GM21360 (cell line): ENCODE measurements at regions not wholly inside any gene's neighbourhood (a gene's known extent, or its start where the extent isn't known, plus 50 kb on each side); places are given as distances from the start of the nearest gene placed in this dataset.

Source experiments
- ATAC-seq: cut with Tn5 transposase; IDR thresholded peaks from one replicate; pipeline ENCODE4 v1.9.1; 2021; ENCODE audit warnings: mild to moderate bottlenecking, moderate library complexity; ENCODE audit not compliant: unreplicated experiment

GRCh38 chr3:80543154-80543553, 775.4 kb upstream of the ROBO1 start:
- ATAC-seq, result no peak

- ATAC-seq, result no peak
Observed at GRCh38 chr3:80542456-80542855, 774.7 kb upstream of the ROBO1 start.

DNA sequence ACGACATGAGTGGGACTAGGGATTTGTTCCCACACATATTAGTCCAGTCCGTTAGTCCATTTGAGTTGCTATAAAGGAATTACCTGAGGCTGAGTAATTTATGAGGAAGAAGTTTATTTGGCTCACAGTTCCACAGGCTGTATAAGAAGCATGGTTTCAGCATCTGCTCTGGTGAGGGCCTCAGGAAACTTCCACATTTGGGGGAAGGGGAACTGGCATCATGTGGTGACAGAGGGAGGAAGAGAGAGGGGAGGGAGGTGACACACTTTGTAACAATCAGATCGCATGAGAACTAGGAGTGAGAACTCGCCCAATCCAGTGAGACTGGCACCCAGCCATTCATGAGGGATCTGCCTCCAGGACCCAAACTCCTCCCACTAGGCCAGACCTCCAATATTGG, 769.9 kb upstream of the ROBO1 start:
- ATAC-seq, result no peak

DNA sequence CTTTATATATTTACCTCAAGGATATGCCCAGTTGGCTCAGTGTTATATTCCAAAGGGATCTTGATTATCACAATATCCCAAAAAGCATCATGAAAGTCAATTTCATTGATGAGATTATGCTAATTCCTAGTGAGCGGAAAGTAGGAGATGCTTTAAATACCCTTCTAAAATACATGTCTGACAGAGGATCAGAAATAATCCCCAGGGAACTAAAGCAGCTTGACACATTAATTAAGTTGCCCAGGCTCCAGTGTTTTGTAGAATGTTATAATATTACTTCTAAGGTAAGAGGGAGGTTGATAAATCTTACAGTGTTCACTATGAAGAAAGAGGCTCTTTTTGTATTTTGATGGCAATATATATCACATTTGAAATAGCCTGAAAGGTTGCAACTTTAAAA, 767.5 kb upstream of the ROBO1 start:
- ATAC-seq, result no peak

- no peak for ATAC-seq
Observed at GRCh38 chr3:80533553-80533952, 765.8 kb upstream of the ROBO1 start.

DNA sequence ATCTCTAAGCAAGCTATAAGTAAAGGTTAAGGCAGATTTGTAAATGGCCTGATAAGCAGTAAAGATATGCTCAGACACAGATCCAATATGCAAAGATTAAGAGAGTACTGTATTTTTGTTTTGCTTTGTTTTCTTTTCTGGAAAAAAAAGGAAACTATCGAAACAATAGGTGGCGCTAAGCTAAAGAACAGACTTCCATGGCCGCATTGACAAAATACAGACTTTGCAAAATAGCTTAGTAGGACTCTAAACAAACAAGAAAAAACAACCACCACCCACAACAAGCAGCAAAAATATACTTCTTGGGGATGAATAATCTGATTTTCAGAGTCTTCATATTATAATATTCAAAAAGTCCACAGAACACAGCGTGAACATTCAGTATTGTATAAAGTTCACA, 758.4 kb upstream of the ROBO1 start:
- ATAC-seq, result no peak

GRCh38 chr3:80521081-80521480, 753.3 kb upstream of the ROBO1 start:
- ATAC-seq, result no peak

- no peak for ATAC-seq
Observed at GRCh38 chr3:80519436-80519835, 751.6 kb upstream of the ROBO1 start.

- ATAC-seq, result no peak
Observed at GRCh38 chr3:80496452-80496851, 728.7 kb upstream of the ROBO1 start.

DNA sequence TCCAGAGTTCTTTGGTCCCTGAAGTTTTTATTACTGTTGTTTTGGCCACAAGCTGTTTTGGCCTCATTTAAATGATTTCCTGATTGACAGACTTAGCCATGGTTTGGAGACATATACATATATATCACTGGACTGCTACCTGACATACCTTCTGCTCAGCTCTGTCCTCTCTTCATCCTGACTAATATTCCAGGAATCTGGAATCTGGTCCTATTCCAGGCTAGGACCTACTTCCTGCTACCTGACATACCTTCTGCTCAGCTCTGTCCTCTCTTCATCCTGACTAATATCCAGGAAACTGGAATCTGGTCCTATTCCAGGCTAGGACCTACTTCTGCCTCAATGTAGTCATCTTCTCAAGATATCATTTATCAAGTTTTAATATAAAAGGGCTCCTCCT, 724.4 kb upstream of the ROBO1 start:
- ATAC-seq, result no peak

DNA sequence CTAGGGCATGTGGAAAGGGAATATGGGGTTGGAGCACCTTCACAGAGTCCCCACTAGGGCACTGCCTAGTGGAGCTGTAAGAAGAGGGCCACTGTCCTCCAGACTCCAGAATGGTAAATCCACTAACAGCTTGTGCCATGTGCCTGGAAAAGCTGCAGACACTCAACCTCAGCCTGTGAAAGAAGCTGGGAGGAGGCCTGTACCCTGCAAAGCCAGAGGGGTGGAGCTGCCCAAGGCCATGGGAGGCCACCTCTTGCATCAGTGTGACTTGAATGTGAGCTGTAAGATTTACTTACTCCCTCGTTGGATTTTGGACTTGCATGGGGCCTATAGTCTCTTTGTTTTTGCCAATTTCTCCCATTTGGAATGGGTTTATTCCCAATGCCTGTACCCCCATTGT, 705.2 kb upstream of the ROBO1 start:
- no peak for ATAC-seq

DNA sequence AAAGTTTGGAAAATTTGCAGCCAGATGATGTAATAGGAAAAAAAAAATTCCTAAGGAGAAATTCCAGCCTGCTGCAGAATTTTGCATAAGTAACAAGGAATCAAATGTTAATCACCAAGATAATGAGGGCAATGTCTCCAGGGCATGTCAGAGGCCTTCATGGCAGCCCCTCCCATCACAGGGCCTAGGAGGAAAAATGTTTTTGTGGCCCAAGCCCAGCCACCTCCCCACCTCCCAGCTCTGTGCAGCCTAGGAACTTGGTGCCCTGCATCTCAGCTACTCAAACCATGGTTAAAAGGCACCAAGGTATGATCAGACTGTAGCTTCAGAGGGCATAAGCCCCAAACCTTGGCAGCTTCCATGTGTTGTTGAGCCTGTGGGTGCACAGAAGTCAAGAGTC, 704.7 kb upstream of the ROBO1 start:
- ATAC-seq, result no peak

DNA sequence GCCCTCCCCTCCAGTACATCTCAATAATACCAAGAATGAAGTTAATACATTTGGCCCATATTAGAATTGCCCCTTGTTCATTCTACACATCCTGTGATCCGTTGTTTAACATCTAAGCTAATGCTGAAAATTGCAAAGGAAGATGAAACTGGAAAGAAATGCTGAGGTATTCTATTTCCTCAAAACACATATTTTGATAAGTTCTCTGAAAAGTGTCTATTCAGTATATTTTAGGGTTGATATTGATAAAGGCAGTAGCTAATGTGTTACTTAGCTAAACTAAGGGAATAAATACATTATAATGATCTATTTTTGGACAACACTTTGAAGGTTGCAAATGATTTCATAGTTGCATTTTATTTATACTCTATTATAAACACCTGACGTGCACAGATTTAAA, 702.6 kb upstream of the ROBO1 start:
- ATAC-seq, result no peak

- ATAC-seq, result no peak
Observed at GRCh38 chr3:80465746-80466145, 697.9 kb upstream of the ROBO1 start.

DNA sequence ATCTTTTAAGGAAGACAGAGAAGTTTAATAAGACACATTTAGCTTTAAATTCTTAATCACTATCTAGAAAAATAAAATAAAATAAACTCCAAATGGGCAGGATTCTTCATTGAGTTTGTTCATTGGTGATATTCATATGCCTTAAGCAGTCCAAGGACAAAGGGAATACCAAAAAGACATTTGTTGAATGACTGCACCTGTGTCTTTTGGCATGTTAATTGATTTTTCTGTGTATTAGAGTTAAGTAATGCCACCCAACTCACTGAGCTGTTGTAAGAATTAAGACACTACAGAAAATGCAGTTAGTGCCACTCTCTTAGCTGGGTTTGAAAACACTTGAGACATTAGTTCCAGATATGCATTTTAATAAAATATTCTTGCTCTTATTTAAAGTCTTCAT, 683.6 kb upstream of the ROBO1 start:
- no peak for ATAC-seq

DNA sequence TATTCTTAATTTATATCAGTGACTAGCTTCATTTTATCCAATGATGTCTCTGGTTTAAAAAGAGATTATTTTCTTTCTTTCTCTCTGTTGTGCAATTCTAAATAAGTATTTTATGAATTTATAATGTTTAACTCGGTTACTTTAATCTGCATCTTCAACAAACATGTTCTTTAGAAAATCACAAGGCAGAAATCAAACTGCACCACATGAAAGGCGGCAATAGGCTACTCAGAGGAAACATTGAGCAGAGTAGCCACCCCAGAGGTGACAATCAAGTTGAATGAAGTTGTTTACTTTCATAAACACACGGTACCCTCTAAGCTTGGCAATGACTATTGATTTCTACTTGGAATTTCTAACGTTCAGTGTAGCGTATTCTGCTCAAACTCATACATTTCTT, 677.8 kb upstream of the ROBO1 start:
- no peak for ATAC-seq

DNA sequence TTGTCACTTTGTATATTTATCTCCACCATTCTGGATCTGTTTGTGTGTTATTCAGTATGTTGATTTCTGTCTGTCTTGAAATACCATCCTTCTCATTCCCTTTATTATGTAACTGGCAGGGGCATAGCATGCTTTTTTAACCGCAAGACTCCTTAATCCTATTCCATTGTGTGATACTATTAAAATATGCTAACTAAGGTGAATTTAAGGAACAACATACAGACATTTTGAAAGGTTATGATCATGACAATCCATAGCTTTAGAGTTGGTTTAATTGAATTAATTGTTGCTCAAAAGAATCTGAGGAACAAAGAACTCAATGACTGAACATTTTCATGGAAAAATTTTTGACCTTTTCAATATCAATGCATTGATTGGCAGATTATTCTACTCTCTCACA, 677.3 kb upstream of the ROBO1 start:
- ATAC-seq, result no peak

DNA sequence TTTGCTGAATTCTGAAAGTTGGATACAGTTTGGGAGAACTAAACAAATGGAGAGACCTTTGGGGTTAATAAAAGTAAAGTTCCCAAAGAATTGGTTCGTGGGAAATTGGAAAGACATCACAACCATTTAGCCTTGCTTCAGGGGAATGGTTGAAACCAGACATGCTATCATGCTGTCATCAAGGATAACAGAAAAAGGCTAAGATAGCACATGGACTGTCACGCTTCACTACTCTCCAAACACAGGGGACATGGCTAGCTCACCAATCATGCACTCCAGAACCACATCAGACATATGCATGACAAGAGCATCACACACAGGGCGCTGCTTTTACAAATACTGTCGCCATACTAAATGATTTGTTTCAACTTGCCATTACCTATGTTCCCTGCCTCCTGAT, 671.7 kb upstream of the ROBO1 start:
- ATAC-seq, result no peak

GRCh38 chr3:80434366-80434765, 666.6 kb upstream of the ROBO1 start:
- no peak for ATAC-seq

DNA sequence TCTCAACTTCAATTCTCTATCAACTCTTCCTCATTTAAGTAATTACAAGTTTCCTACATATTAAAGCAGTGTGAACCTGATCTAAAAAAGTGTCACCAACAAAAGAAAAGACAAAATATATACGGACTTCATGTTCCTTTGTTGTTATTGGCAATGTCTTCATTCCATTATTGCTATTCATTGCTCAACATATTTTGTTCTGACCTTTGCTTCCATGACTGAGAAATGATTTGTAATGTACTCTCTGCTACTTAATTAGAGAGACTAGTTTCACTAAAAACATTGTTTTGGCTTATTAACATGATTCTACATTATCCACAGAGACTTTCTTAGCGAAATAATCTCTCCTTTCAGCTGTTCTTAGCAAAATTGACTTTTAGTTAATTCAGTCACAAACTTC, 657.2 kb upstream of the ROBO1 start:
- no peak for ATAC-seq

DNA sequence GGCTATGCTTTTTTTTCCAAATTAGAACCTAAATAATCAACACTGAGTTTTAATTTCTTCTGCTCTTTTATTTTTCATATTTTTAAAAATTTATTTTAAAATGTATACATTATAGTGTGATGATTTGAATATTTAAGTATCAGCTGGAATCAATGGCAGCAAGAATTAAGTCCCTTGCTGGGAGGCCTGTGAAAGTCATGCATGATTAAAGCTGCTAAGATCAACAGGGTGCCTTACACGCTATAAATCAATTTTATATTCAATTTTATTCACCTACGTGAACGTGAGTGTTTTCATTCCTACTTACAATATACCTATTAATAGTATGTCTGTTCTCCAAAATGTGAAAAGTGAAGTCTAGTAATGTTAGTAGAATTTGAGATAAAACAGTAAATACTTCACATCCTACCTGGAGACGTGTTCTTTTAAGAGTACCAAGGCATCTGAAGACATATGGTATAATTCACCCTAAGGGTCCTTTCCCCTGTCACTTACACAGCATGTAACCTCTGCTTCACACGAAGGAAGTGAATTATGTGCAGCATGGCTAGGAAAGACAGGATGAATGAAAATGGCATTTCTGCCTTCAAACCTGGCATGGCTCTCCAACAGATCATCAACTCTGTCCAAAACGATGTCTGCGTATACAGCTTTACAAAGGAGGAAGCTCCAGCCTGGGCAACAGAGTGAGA, 640.4 kb upstream of the ROBO1 start:
- ATAC-seq, result no peak

- ATAC-seq, result no peak
Observed at GRCh38 chr3:80405618-80406017, 637.8 kb upstream of the ROBO1 start.

DNA sequence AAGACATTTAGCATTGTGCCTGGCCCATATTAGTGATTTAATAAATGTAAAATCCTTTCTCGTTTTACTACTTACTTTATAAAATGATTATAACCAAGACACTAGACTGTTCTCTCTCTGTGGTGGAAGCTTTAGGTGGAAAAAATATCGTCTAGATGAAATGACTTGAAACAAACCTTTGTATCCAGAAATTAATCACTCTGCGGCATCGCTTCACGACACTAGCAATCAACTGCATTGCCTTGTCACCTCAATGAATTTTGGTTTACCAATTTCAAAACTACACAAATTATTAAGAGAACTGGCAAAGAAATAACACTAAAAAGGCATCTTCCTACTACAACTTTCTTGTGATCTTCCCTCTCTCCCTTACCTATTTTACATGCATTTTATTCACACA, 627.2 kb upstream of the ROBO1 start:
- no peak for ATAC-seq

- no peak for ATAC-seq
Observed at GRCh38 chr3:80391573-80391972, 623.8 kb upstream of the ROBO1 start.
